ENCODE measurements at regions not wholly inside any gene's neighbourhood (a gene's known extent, or its start where the extent isn't known, plus 50 kb on each side); places are given as distances from the start of the nearest gene placed in this dataset.

DNA sequence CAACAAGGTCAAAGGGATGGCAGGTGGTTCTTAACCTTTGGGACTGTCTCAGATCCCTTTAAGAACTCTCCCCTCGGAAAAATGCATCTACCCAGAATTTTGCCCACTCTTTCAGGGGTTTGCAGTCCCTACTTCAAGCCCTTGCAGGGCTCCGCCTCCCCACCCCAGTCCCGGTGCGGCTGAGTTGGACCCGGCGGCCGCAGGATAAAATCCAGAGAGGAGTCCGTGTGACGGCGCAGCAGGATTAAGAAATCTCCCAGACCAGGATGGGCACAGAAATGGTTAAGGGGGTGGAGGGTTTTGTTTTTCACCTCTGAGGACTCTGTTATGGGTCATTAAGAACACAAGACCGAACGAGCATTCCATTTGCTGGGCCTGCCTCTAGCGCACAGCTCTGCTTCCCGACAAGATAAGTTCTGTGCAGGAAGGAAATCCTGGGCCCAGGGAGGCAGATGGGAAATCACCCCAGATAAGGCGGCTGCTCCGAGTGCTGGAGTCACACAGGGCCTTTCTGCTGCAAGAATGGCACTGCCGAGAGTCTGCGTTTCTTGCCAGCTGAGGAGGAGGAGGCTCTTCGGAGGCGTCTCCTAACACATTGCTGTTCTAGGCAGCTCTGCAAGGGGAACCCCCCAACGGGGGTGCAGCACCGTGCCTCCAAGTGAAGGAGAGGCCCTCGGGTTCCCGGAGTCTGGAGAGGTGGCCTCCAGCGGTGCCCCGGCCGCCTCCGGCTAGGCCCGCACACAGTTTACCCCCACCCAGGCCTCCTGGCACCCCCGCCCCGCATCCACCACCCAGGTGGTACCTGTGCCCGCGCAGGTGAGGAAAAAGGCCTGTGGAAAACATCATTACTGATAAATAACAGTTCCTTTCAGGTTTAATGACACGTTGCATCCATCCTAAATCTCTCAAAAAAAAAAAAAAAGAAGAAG lies 277.6 kb downstream of the BCOR start:
- no peak for DNase-seq

DNA sequence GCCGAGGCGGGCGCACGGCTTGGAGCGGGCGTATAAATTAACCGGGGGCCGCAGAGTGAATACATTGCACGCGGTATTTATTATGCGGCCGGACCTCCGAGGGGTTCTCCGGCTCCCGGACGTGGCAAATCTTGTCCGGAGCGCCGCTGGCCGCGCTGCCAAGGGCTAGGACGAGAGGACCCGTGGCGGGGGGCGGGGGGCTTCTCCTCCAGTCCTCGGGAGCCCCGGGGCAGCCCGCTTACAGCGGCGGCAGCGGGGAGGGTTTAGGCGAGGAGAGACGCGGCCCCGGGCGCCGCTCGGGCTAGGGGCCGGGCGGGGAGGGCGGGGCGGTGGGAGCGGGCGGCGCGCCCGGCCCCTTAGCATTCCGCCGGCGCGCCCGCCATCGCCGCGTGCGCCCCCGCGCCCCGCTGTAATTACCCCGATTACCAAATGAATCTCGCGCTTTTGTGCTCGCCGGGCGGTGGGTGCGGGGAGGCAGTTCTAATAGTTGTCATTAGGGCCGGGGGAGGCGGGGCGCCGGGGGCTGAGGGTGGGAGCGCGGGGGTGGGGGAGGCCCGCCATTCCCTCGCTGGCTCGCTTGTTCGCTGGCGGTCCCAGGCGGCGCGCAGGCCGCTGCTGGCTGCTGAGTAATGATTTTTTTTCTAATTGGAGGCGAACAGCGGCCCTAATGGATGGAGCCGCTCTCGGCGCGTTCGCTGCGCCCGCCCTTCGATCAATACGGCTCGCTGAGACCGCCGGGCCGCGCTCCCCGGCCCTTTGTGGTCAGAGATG lies 276.6 kb downstream of the BCOR start:
- DNase-seq = no peak

DNA sequence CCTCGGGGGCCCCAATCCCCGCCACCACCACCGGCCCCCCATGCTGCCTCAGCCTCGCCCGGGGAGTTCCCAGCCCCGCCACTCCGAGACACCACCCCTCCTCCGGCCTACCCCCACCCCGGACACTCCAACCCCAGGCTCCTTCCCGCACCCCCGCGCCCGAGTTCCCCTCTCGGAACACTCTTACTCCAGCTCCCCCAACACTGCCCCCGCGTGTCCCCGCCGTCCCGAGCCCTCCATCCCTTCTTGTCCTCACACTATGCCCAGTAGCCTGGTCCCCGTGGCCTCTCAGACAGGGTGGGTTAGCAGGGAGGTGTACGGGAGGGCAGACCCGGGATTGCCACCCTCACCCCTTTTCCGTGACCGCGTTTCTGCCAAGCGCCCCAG lies 276.1 kb downstream of the BCOR start:
- DNase-seq = no peak

DNA sequence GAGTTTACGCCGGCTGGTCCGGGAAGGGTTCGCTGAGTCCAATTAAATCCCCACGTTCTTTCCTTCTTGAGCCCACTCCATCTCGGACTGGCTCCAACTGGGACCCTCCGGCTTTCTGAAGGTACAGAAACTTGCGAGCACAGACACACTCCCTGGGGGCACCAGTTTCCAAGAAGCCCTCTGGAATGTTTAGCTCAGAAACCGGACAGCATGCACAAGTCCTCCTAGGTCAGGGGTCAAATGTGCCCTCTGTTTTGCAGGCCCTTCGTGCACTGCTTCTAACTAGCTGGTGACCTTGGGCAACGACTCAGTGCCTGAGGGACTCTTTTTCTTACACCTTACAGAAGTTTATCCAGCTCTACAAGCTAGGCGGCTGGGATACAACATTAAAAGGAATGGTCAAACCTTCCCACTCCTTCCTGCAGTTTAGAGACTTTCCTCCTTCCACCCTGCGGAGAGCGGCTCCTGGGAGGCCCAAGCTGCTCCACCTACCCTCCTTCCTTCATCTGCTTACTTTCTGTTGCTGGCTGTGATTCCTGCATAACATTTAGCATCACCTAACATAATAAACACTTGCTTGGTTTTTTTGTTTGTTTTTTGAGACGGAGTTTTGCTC lies 275.5 kb downstream of the BCOR start:
- DNase-seq = no peak

DNA sequence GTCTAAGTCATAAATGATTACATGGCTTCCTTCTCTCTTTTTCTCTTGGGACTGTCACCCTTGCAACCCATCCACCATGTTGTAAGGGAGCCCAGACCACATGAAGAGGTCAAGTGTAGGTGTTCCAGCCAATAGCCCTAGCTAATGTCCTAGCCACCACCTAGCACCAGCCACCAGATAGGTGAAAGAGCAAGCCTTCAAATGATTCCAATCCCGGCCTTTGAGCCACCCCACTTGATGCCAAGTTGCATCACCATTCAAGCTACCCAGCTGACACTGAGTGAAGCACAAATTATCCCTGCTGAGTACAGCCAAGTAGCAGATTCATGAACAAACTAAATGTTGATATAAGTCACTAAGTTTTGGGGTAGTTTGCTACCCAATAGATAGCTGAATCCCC lies 274.3 kb downstream of the BCOR start:
- no peak for DNase-seq

DNA sequence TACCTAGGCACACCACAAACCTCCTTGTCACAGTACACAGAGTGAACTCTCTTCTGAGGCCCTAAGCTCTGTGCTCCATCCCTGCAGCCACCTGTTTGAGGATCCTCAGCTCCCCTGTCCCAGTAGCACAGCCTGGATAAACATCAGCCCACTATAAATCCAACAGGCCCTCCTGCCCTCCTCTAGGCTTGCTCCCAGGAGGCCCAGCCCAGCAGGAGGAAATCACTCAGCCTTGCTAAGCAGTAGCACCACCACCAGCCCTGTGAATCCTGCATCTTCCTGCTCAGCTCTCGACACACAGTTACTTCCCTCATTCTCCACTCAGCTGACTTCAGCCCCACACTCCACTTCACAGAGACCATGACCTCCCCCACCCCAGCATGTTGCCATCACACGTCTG lies 273.9 kb downstream of the BCOR start:
- no peak for DNase-seq

DNA sequence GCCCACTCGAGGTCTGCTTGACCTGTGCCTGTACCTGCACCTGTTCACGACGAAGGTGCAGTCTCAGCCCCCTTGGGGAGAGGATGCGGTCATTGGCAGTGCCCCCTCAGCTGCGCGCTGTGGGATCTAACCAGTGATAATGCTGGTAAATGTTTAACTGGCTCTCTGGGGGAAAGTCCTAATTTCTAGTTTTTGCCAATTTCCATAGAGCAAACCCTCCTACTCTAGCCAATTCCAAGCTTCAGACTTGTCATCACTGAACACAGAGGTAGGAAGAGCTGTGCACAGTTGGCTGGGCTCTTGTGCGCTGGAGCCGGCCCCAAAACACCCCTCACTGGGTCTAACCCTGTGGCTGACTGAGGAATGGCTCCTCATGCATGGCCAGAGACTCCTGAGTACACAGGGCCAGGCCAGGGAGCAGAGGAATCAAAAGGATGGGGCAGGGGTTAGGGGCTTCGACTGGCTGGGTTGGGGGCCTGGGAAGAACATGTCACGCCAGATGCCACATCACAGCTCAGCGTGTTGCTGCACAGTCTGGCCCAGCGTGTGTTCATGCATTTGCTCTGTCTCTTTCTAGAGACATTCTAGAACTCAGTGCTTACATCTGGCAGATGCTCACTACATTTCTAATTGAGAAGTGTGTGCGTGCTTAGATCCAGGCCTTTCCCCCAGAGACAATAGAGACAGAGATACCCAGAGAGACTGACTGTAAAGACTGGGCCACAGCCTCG lies 270.8 kb downstream of the BCOR start:
- DNase-seq = no peak

DNA sequence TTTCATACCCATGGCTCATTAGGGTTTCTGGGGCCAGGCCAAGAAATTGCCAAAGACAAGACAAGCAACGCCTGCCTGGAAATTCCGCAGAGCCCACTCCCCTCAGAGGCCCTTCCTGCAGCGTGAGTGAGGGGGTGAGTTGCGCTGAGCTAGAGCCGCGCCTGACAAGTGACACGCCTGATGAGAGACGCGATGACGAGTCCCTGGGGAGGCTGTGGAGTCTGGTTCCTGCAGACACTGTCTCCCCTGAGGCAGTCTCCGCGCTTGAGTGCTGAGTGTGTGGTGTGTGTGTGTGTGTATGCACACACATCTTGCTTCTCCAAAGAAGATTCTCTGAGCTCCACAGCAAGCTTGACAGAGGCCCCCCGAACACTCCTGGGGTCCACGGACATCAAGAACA lies 269.8 kb downstream of the BCOR start:
- no peak for DNase-seq

DNA sequence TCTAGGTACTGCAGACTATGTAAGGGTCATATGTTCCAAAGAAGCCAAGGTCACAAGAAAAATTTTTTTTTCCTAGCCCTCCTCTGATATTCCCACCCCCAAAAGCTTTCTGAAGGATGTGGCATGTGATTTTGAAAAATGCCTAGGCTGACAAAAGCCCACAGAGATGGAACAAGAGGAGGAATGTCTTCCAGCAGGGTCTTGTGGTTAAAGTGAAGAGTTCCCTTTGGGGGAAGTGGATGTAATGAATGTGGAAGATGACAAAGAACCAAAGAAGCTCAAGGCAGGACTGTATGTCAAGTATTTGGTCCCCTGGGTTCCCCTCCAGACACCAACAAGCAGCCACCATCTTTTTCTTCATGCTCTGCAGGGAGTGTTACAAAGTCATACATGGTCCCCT lies 268.8 kb downstream of the BCOR start:
- no peak for DNase-seq

DNA sequence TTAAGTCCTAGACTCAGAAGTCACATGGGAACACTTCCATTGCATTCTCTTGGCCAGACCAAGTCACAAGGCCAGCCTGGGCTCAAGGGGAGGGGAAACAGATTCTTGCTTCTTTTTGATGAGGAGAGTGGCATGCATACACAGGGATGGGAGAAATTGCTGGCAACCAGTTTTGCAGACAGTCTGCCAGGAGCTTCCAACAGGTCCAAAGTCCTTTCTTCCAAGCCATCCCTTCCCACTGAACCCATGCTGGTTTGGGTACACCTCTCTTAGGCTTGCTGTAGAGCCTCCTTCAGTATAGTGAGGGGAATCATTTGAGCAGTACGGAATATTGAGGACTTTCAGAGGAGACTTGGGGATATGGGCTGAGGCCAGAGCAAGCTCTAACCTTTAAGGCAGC lies 267.8 kb downstream of the BCOR start:
- no peak for DNase-seq

DNA sequence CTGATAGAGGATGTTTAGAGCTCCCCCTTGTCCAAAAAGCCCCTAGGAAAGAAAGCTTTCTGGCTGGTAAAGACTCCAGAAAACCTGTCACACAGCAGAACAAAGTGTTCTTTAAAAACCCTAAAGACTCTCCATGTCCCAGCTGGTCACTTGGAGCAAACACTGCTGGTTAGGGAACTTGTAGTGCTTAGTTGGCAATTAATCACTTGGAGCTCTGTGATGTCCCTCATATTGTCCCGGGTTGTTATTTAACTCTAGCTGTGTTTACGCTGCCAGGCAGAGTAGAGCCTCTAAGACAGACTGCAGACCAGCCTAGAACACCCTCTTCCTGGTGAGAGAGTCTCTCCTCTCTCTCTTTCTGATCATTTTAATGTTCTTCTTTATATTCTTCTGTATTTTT lies 267.3 kb downstream of the BCOR start:
- no peak for DNase-seq

DNA sequence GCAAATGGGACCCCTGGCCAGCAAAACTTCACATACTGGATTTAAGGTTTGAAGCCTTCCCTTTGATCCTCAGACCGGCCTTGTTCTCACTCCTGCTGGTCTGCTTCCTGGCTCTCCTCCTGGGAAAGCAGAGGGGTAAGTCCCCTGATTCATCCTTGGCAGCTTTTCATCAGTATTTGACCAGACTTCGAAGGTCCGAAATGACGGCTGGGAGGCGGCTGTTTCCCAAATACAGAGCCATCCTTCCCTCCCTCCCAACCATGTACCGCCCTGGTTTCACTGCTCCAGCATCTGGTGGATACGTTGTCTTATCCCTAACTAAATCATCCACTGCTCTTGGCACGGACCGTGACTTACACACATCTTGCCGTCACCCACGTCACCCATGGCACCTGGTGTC lies 265.5 kb downstream of the BCOR start:
- no peak for DNase-seq

DNA sequence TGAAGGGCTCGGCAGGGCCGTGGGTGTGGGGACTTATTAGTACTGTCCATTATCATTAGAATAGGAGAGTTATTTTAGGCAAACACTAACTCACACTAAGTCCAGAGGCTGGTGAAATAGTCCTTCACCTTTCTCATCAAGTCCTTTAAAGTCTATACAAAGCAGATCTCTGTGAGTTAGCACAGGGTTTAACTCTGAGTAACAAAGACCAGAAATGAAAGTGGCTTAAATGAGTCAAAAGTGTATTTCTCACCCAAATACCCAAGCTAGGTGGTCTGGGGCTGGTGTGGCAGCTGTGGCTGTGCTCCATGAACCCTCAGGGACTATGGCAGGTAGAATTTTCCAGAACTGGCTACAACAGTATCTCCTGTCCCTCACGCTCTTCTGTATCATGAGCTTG lies 263.2 kb downstream of the BCOR start:
- no peak for DNase-seq

DNA sequence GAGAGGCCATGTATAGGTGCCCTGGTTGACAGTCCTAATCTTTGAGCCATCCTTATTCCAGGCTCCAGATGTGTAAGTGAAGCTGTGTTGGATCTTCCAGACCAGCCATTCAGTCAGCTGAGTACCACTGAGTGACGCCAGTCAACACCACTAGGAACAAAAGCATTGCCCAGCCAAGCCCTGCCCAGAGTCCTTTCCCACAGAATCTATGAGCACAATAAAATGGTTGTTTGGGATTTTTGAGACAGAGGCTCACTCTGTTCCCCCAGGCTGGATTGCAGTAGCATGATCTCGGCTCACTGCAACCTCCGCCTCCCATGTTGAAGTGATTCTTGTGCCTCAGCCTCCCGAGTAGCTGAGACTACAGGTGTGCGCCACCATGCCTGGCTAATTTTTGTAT lies 262.5 kb downstream of the BCOR start:
- DNase-seq = no peak

DNA sequence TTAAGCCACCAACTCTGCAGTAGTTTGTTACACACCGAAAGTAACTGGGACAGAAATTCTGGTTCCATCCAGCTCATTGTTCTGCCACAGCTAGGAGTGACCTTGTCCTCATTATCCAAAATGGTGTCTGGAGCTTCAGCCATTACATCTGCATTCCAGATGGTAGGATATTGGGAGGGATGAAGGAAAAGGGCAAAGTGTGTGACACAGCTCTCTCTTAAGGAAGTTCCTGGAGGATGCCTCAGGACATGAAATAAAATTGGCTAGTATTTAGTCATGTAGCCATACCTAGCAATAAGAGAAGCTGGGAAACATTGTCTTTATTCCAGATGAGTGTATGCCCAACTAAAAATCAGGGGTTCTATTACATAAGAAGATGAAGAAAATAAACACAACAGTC lies 262.0 kb downstream of the BCOR start:
- no peak for DNase-seq

DNA sequence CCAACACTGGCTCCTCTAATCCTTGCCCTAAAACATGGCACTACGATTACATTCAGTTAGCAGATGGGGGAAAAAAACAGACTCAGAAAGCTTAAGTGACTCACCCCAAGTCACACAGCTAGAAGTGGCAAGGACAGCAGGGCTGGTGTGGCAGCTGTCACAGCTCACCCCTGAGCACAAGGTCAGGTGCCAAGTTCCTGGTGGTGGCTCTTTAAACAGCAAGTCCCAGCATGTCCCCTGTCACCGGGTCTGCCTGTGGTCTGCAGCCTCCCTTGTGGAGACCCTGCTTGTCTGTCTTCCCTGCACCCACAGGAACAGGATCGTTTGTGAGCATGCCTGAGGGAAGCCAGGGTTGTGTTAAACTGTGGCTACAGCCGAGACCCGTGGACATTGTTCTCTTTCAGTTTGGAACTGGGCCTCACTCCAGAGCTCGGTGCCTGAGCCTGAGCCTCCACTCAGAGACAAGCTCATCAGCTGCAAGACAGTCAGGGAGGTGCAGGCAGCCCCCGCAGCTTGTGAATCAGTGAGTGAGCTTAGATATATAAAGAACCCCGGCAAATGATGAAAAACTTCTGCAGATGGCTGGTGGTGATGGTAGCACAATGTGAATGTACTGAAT lies 260.8 kb downstream of the BCOR start:
- DNase-seq = no peak

DNA sequence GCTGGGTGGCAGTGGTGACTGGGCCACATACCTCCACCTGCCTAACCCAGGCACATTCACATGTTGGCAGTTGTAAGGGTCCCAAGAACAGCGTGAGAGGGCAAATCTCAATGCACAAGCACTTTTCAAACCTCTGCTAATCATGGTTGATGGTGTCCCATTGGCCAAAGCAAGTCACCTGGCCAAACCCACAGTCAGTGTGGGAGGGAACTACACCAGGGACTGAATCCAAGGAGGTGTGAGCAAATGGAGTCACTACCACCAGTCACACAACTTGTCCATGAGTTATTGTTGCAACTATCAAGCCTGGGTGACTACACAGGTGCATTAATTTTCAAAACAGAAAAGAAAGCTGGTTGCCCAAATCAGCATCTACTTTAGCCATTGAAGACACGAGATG lies 260.1 kb downstream of the BCOR start:
- DNase-seq = no peak

DNA sequence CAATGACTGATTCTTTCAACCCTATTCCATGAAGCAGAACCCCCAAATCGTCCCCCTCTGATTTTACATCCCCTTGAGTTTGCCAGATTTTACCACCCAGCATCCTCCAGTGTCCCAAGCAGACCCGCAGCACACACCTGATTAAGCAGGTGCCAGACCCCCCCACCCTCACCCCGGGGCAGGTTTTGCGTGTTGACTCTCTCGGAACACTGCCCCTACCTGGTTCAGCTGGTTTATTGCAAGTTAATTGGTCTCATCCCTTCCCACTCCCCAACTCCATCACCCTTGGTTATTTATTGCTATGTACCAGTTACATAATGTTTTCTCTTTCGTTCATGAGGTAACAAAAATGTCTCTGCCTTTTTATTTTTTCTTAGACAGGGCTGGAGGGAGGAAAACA lies 258.4 kb downstream of the BCOR start:
- DNase-seq = no peak

DNA sequence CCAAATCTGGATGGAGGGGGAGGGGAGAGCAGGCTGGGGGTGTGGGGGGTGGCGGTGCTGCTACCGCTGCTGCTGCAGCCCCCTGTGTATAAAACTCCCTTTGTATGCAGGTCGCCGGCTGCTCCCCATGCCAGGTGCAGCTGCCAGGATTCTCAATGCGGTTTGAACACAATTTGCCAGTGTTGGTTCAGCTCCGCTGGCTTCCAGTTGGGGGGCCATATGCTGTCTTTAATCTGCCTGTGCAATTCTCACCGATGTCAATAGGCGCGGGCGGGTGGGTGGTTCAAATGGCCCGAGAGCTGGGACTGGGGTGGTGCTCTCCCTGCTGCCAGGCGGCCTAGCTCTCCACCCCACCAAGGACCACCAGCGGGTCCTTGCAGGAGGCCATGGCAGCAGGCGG lies 257.6 kb downstream of the BCOR start:
- no peak for DNase-seq

DNA sequence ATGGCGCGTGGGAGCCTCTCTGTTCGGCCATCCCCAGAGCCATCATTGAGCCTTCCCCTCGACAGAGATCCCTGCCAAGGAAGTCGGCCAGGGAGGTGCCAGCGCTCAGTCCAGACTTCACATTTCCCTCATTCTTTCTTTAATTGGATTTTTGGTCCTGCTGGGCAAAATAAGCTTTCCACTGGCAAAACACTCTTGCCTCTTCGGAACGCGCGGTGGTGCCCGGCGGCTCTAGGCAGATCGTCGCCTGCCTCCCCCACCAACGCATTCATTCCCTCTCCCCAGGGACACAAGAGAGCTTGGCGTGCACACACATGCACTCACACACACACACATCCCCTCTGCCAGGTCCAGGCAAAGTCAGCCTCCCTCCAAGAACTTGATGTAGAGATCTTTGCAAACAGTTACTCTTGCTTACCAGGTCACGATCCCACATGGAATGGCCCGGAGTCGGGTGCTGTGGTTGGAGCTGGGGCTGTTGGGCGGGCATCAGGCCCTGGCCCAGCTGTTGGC lies 257.1 kb downstream of the BCOR start:
- DNase-seq = no peak

DNA sequence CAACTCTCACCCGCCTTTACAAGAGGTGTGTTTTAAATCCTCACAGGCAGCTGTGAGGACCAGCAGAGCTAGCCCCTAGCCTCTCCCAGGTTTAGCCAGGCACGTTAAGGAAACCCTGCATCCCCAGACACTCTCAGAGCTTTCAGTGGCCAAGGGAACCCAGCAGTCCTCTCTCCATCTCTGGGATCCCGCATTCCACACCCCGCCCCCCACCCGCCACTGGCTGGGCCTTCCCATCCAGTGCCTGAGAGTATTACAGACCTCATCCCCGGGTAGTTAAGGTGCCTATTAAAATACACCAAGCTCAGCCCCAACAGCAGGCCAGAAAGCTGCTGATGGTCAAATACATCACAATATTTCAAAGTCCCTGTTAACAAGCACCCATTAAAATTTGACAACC lies 256.2 kb downstream of the BCOR start:
- DNase-seq = no peak

DNA sequence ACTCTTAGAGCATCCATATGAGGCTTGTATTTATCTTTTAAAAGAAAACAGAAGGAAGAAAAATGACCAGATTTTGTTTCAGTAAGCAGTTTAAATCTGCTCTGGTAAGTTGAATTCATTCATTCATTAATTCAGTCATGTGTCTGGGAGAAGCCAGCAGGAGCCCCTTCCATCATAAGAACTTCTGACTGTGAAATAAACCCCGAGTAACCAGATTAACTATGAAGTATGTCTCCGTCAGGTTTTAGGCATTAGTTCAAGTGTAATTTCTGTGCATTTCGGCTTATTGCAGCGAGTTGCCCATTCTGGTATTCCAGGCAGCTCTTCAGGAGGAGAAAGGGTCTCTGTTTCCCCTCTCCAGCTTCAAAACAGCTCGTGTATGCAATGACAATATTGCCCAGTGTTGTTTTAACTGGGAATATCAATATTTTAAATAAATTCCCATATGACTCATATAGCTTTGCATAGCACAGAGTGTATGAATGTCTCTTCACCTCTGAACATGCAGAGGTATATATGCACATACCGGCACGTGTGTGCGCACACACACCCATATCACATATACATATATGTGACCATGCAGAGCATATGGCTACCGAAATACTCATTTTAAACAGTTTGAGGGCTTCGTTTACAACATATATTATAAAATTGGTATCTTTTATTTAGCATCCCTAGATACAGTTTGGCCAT lies 255.3 kb downstream of the BCOR start:
- DNase-seq = no peak

Measured in NCI-H187 treated with DMSO at 0.1 percent for 48 hours (cell line).